ENCODE measurements at regions not wholly inside any gene's neighbourhood (a gene's known extent, or its start where the extent isn't known, plus 50 kb on each side); places are given as distances from the start of the nearest gene placed in this dataset.
"Not testable (repeated sequence)": the region's sequence is repeated elsewhere in the genome, so short reads cannot be mapped to it uniquely, and the experiment has no call there.

GRCh38 chr18:79600141-79600540, 79.5 kb upstream of the CTDP1 start:
- no peak for TF ChIP-seq CTCF (IDR thresholded peaks at IDR 0.05; ENCODE audit: low read depth, low read length)
- in situ Hi-C loops (cut with HindIII; ENCODE audit: low sequenced_read_pairs): no loop called here
- DNase-seq (ENCODE audit: low read depth, low spot score): no peak
- H3K4me3 ChIP-seq (ENCODE audit: low read depth, low read length): no peak overlapping the region

- H3K4me3 ChIP-seq (ENCODE audit: low read depth, low read length): no peak overlapping the region
- no peak for TF ChIP-seq CTCF (IDR thresholded peaks at IDR 0.05; ENCODE audit: low read depth, low read length)
- in situ Hi-C loops (cut with HindIII; ENCODE audit: low sequenced_read_pairs): no loop called here
- DNase-seq (ENCODE audit: low read depth, low spot score): no peak
Observed at GRCh38 chr18:79600596-79600995, 79.0 kb upstream of the CTDP1 start.

- in situ Hi-C loops (cut with HindIII; ENCODE audit: low sequenced_read_pairs): no loop called here
- H3K4me3 ChIP-seq (ENCODE audit: low read depth, low read length): no peak overlapping the region
- DNase-seq (ENCODE audit: low read depth, low spot score): no peak
- no peak for TF ChIP-seq CTCF (IDR thresholded peaks at IDR 0.05; ENCODE audit: low read depth, low read length)
Observed at GRCh38 chr18:79601234-79601633, 78.4 kb upstream of the CTDP1 start.

- no peak overlapping the region for H3K4me3 ChIP-seq (ENCODE audit: low read depth, low read length)
- in situ Hi-C loops (cut with HindIII; ENCODE audit: low sequenced_read_pairs): no loop called here
- DNase-seq (ENCODE audit: low read depth, low spot score): no peak
- TF ChIP-seq CTCF (IDR thresholded peaks at IDR 0.05; ENCODE audit: low read depth, low read length): no peak
Observed at GRCh38 chr18:79603321-79604204, 76.0 kb upstream of the CTDP1 start.

- H3K4me3 ChIP-seq (ENCODE audit: low read depth, low read length): no peak overlapping the region
- DNase-seq (ENCODE audit: low read depth, low spot score): no peak
- in situ Hi-C loops (cut with HindIII; ENCODE audit: low sequenced_read_pairs): no loop called here
- no peak for TF ChIP-seq CTCF (IDR thresholded peaks at IDR 0.05; ENCODE audit: low read depth, low read length)
Observed at GRCh38 chr18:79604205-79604912, 75.2 kb upstream of the CTDP1 start.

GRCh38 chr18:79604913-79605880, 74.4 kb upstream of the CTDP1 start:
- DNase-seq (ENCODE audit: low read depth, low spot score): no peak
- TF ChIP-seq CTCF (IDR thresholded peaks at IDR 0.05; ENCODE audit: low read depth, low read length): no peak
- in situ Hi-C loops (cut with HindIII; ENCODE audit: low sequenced_read_pairs): no loop called here
- no peak overlapping the region for H3K4me3 ChIP-seq (ENCODE audit: low read depth, low read length)

GRCh38 chr18:79606071-79606470, 73.5 kb upstream of the CTDP1 start:
- DNase-seq (ENCODE audit: low read depth, low spot score); in situ Hi-C loops (cut with HindIII; ENCODE audit: low sequenced_read_pairs); H3K4me3 ChIP-seq (ENCODE audit: low read depth, low read length): not testable (repeated sequence)

All from astrocyte of the spinal cord (primary cell).